ENCODE measurements at regions not wholly inside any gene's neighbourhood (a gene's known extent, or its start where the extent isn't known, plus 50 kb on each side); places are given as distances from the start of the nearest gene placed in this dataset.

DNA sequence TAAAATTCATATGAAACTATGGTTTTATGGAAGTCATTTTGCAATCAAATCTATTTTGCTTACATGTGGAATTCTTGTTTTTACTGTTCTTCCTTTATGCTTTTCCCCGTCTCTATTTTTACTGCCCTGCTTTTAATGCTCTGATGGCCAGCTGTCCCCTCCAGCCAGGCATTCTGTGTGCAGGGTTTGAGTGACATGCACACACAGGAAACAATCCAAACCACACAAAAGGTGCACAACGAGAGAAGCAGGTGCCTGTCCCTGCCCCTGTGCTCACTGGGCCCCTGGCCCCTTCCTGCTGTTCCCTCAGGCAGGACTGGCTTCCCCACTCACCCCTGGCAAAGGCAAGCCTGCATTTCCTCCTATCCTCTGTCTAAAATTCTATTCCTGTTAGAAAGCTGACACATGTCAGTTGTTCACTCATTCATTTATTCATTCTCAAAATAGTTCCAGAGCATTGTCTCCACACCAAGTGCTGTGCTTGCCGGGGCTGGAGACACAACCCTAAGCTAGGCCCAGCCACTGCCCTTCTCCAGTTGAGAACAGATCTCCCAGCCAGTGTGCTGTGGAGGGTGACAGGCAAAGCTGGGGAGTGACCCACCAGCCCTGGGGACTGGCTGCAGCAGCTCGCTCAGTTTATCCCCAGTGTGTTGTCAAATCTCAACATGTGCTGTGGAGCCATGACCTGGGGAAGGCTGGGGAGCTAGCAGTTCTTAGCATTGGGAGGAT is 346.3 kb downstream of the FBXW7 start:
- TF ChIP-seq, protein P1, sequence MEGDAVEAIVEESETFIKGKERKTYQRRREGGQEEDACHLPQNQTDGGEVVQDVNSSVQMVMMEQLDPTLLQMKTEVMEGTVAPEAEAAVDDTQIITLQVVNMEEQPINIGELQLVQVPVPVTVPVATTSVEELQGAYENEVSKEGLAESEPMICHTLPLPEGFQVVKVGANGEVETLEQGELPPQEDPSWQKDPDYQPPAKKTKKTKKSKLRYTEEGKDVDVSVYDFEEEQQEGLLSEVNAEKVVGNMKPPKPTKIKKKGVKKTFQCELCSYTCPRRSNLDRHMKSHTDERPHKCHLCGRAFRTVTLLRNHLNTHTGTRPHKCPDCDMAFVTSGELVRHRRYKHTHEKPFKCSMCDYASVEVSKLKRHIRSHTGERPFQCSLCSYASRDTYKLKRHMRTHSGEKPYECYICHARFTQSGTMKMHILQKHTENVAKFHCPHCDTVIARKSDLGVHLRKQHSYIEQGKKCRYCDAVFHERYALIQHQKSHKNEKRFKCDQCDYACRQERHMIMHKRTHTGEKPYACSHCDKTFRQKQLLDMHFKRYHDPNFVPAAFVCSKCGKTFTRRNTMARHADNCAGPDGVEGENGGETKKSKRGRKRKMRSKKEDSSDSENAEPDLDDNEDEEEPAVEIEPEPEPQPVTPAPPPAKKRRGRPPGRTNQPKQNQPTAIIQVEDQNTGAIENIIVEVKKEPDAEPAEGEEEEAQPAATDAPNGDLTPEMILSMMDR (IDR thresholded peaks at IDR 0.05): no peak
- TF ChIP-seq POLR2A (IDR thresholded peaks at IDR 0.05): no peak

Data from upper lobe of left lung (tissue), 4 donors.